DMS 273 treated with DMSO at 0.1 percent for 48 hours (cell line): ENCODE measurements at regions not wholly inside any gene's neighbourhood (a gene's known extent, or its start where the extent isn't known, plus 50 kb on each side); places are given as distances from the start of the nearest gene placed in this dataset.

ENCODE experiments used
- DNase-seq: peaks from one replicate; lab custom pipeline; 2025; lab: John Stamatoyannopoulos, UW

- no peak for DNase-seq
These were observed 239.8 kb downstream of the TBX18 start for GRCh38 chr6:84524636-84525035.

DNA sequence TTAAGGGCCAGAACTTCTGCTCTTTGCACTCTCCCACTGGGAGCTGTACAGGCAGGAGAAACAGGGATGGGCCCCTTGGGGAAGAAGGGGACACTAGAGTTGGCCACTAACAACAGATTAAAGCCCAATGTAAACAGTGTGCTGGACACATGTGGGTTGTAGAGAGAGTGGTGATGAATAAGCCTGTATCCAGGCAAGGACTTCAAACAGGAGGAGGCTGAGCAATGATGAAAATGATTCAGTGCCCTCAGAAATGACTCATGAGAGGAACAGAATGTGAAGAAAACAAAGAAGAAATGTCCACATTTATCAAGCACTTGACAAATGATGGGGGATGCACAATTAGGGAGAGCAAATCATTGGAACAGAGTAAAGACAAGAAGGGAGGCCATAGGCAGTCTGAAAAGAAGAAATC, 242.3 kb downstream of the TBX18 start:
- DNase-seq: no peak

DNA sequence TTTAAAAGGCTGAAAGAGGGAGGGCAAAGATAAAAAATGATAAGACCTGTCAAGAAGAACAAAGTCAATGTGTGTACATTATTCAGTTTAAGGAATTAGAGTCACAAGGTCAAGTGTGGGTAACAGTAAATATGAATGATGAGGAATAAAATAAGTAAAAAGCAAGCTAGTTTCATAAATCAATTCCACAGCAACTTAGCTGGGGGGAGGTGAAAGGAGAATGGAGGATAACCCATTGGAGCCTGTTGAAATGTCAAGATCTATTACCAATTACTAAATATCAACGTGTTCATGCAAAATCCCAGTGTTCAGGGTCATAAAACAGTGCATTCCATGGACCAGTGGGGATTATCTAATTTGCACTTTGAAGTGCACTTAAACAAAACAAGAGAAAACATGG, 242.9 kb downstream of the TBX18 start:
- no peak for DNase-seq

DNA sequence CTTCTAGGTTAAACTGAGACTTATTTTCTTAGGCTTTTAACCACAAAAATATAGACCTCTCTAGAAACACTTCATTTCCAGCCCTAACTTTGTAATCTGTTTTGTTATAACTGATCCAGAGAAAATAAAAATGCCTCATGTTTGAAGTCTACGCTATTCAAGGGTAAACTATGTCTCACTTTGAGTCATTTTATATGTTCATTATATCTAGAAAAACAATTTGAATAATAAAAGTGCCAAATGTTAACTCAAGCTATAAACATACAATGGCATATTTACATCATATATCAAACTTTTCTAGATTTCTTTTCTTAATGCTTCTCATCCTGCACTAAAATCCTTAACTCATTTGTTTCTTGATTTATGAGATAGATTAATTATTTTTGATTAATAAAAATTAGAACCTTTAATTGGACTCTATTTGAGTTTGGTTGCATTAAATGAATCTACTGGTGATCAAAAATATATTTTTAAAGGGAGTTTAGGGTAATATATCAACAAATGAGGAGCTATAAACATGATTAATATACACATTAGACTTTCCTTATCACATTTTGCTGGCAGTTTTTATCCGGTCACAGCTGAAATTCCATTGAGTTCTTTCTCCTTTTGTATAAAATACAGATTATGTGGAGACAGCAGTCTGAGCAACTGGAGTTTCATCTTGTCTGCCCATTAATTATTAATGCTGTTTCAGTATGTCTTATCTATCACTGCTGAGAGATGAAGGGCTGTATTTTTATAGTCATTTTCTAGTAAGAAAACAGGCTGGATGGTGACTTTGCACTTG, 246.5 kb downstream of the TBX18 start:
- DNase-seq: no peak

DNA sequence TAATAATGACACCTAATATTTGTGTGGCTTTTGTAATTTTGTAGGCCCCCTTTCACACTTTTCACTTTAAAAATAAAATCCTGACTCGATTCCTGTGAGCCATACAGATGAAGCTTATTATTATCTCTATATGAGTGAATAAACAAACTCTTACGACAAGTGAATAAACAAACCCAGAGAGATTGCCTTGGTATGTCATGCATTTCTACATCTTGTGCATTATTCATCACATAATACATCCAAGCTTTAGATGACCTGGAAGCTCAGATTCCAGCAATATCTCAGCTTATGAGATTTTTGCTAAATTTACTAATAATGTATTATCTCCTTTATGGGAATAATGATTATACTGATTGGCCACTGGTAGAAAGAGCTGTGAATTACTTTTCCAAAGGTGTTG, 248.2 kb downstream of the TBX18 start:
- DNase-seq: no peak

DNA sequence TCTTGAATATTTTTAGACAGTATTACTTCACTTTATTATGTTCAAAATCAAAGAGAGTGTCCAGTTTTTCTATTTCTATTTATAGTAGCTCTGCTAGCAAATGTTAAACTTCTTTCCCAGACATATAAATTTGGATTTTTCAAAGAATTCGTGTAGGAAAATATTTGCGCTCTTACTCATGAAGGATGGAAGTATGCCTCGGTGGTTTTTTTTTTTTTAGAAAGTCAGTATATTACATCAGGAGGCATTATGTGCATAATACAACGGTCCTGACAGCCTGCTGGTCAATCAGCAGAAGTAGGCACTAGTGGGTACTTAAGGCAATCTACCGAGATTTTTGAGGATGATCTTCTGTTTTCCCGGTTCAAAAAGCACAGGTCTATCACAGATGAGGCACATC, 249.3 kb downstream of the TBX18 start:
- DNase-seq: no peak

GRCh38 chr6:84514089-84514971, 250.1 kb downstream of the TBX18 start:
- no peak for DNase-seq

GRCh38 chr6:84512391-84512790, 252.0 kb downstream of the TBX18 start:
- DNase-seq: no peak

DNA sequence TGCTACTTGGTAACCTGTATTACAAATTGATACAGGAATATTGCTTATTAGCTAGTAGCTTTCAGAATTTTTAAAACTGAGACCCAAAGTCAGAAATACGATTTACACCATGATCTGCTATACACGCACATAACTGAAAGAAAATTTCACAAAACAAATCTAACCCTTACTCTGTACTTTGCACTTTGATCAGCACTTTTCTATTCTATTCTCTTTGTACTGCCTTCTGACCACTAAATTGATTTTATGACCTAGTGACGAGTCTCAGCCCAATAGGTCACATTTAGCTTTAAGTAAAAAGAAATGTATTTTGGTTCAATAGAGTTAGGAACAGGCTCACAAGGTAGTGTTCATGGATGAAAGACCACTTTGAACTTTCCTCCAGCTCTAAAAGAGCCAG, 252.5 kb downstream of the TBX18 start:
- no peak for DNase-seq

GRCh38 chr6:84508981-84509380, 255.4 kb downstream of the TBX18 start:
- DNase-seq: no peak

GRCh38 chr6:84508334-84508733, 256.1 kb downstream of the TBX18 start:
- no peak for DNase-seq

- no peak for DNase-seq
These were observed 260.4 kb downstream of the TBX18 start for GRCh38 chr6:84504025-84504424.

- no peak for DNase-seq
These were observed 263.1 kb downstream of the TBX18 start for GRCh38 chr6:84501315-84501714.

- no peak for DNase-seq
These were observed 263.7 kb downstream of the TBX18 start for GRCh38 chr6:84500726-84501125.

DNA sequence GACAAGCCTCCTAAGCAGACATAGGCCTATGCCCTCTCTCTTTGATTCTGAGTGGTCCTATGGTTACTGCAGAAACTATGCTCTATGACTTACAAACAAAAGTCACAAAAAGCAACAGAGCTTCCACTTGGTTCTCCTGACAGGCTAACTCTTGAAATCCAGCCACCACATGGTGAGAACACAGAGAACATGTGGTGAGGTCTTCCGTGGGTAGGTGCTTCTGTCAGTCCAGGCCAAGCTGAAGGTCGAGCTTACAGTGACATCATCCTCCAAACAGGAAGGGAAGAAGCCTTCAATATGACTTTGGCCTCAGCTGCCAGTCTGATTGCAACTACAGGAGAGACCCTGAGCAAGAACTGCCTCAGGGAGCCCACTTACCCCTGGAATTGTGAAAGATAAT, 265.5 kb downstream of the TBX18 start:
- no peak for DNase-seq

DNA sequence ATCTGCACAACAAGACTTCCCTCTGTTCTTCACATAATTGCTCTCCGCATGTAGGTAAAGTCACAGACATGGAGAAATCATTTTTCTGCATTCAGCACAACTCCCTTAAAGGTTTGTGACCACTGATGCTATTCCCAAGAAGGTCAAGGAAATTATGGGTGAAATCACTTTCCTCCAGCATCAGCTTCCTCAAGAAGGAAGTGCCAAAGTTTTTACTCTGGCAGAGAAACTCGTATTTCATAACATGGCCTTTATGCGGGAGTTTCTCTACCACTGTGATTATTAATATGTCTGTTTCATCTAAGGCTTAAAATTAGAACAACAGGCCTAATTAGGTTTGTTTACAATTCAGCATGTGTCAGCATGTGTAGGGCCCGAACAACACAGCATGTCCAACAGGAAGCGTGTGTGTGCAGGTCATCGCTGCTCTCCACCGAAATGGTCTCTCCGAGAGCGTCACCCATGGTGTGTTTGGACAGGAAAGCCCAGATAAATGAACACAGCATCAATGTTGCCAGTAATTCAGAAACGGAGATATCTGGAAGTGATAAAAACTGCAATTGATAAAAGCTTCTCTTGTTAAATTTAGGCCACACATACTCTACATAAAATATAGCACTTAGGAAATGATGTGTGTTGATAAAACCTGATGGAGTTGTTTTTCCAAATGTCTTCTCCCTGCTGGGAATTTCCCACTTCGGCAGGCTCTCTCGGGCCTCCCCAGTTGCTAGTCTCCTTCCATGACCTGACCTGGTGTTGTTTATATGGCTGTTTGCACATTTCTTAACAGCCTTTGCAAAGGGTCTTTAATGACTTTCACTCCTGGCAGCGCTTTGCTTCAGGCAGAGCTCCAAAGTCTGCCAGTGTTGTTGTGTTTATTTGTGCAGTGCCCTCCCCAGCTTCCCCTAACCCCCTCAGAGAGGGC, 265.1 kb upstream of the CEP162 start:
- DNase-seq: no peak

GRCh38 chr6:84489598-84489997, 262.2 kb upstream of the CEP162 start:
- DNase-seq: no peak

GRCh38 chr6:84486526-84486925, 259.1 kb upstream of the CEP162 start:
- DNase-seq: no peak

DNA sequence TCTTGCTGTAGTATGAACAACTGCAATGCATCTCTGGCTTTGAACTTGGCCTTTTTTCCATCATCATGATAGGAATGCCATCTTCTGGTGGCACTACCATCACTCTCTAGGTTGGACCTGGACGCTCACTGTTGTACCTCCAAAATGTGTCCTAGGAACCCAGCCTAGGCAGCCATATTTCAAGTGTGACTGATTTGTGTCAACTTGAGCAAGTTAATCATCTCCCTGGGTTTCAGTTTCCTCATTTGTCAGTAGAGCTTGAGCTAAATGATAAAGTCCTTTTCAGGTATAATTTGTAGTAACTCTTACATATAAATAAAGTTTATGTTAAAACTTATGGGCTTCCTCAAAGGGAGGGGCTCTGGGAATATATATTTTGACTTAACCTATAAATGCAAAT, 241.7 kb upstream of the CEP162 start:
- DNase-seq: no peak

DNA sequence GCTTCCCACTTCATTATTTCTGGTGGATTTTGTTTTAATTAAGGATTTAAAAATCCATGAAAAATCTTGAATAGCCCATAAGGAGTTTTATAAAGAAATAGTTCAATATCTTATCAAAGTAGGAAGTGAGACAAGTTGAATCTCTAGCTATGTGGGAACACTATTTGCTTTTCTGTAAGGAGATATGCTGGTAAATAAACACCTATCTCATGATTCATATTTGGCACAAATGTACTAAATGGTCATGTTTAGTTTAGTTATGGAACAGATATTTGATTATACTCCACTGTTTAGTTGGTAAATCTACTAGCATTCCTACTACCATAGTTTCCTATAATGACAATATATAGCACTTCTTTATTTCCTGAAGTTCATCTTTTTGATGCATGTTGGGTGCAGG, 239.9 kb upstream of the CEP162 start:
- no peak for DNase-seq

DNA sequence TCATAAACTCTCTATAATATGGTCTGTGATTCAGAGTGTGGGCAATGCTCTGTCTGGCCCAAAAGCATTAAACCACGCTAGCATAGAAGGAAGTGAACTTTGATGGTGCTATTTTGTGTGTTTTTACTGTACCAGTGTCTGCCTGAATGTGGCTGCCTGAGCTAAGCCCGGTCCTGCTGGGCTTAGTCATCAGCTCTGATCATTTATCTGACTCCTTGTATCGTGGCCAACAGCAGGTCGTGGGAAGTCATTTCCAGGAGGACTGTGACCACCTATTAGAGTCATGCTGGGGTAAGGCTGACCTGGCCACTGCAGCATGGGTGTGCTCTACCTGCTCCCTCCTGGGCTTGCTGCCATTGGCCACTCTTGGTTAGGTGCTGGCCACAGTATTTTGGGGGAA, 239.1 kb upstream of the CEP162 start:
- DNase-seq: no peak

DNA sequence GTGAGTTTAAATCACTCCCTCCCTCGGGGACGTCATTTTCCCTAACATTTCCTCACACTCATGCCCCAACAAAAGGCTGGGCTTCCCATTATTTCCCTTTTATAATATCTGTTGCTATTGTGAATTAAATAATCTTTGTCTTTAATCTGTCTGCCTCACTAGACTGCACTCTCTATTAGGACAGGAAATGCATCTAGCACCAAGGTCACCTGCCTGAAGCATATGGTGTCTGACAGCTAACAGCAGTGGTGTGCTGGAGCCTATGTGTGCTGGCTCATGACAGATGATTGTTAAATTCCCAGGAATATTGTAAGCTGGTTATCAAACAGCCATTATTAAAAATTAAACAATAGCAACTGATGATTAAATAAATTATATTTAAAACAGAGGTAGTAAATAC, 237.0 kb upstream of the CEP162 start:
- DNase-seq: no peak
